ENCODE measurements at regions not wholly inside any gene's neighbourhood (a gene's known extent, or its start where the extent isn't known, plus 50 kb on each side); places are given as distances from the start of the nearest gene placed in this dataset.

GRCh38 chr1:188237573-188238348 lies 1409.0 kb downstream of the PLA2G4A start:
- Histone ChIP-seq H3K4me1 (no peaks in the 10 kb centered on the region), H3K27me3 (no peaks in the 10 kb centered on the region), H3K9me3 (no peaks in the 10 kb centered on the region), H3K36me3 (no peaks in the 10 kb centered on the region), H3K27ac (no peak overlapping the region), H3K4me3 (replicated peaks in 1 of 3) (no peak overlapping the region)
- intact Hi-C loops (cut with DNase I) = no loop called here
- TF ChIP-seq CTCF (IDR thresholded peaks at IDR 0.05) = no peak
- no peak for TF ChIP-seq POLR2A (IDR thresholded peaks at IDR 0.05)
- no peak for DNase-seq
- WGBS, 2 donors = 71 to 85% methylated on average over 2 of the region's 2 CpGs

- no peaks in the 10 kb centered on the region for H3K27me3 ChIP-seq
- no peaks in the 10 kb centered on the region for H3K9me3 ChIP-seq
- no peaks in the 10 kb centered on the region for H3K36me3 ChIP-seq
- intact Hi-C loops (cut with DNase I) = no loop called here
- H3K27ac ChIP-seq = no peak overlapping the region
- H3K4me1 ChIP-seq = no peaks in the 10 kb centered on the region
- 81 to 92% methylated on average over 3 of the region's 3 CpGs for WGBS, 2 donors
- DNase-seq = no peak
- TF ChIP-seq POLR2A (IDR thresholded peaks at IDR 0.05) = no peak
- TF ChIP-seq CTCF (IDR thresholded peaks at IDR 0.05) = no peak
- H3K4me3 ChIP-seq (replicated peaks in 1 of 3) = no peak overlapping the region
These were observed 1412.1 kb downstream of the PLA2G4A start for GRCh38 chr1:188240772-188241406.

GRCh38 chr1:188241629-188242028 lies 1412.9 kb downstream of the PLA2G4A start:
- Histone ChIP-seq H3K4me1 (no peaks in the 10 kb centered on the region), H3K27me3 (no peaks in the 10 kb centered on the region), H3K36me3 (no peaks in the 10 kb centered on the region), H3K27ac (no peak overlapping the region), H3K9me3 (no peaks in the 10 kb centered on the region), H3K4me3 (replicated peaks in 1 of 3) (no peak overlapping the region)
- TF ChIP-seq CTCF (IDR thresholded peaks at IDR 0.05) = no peak
- no peak for TF ChIP-seq POLR2A (IDR thresholded peaks at IDR 0.05)
- no peak for DNase-seq
- intact Hi-C loops (cut with DNase I) = no loop called here
- WGBS, 2 donors = 83 to 92% methylated on average over 4 of the region's 4 CpGs

- 62 to 85% methylated on average over 3 of the region's 3 CpGs for WGBS, 2 donors
- H3K27me3 ChIP-seq = no peaks in the 10 kb centered on the region
- H3K36me3 ChIP-seq = no peaks in the 10 kb centered on the region
- no peak overlapping the region for H3K4me3 ChIP-seq (replicated peaks in 1 of 3)
- no peak for TF ChIP-seq CTCF (IDR thresholded peaks at IDR 0.05)
- no peak for TF ChIP-seq POLR2A (IDR thresholded peaks at IDR 0.05)
- no peaks in the 10 kb centered on the region for H3K4me1 ChIP-seq
- H3K27ac ChIP-seq = no peak overlapping the region
- DNase-seq = no peak
- H3K9me3 ChIP-seq = no peaks in the 10 kb centered on the region
- intact Hi-C loops (cut with DNase I) = no loop called here
These were observed 1414.7 kb downstream of the PLA2G4A start for GRCh38 chr1:188243456-188243855.

GRCh38 chr1:188244681-188245080 lies 1415.9 kb downstream of the PLA2G4A start:
- Histone ChIP-seq H3K4me1 (no peaks in the 10 kb centered on the region), H3K4me3 (replicated peaks in 1 of 3) (no peak overlapping the region), H3K27ac (no peak overlapping the region), H3K27me3 (no peaks in the 10 kb centered on the region), H3K9me3 (no peaks in the 10 kb centered on the region), H3K36me3 (no peaks in the 10 kb centered on the region)
- WGBS, 2 donors = 80 to 81% methylated on average over 1 of the region's 1 CpG
- intact Hi-C loops (cut with DNase I) = no loop called here
- DNase-seq = no peak
- no peak for TF ChIP-seq CTCF (IDR thresholded peaks at IDR 0.05)
- no peak for TF ChIP-seq POLR2A (IDR thresholded peaks at IDR 0.05)
